ENCODE measurements at regions not wholly inside any gene's neighbourhood (a gene's known extent, or its start where the extent isn't known, plus 50 kb on each side); places are given as distances from the start of the nearest gene placed in this dataset.
A peak's percentile ranks its signal among the peaks of the same experiment; 100 is the strongest.

- TF ChIP-seq, protein P1, sequence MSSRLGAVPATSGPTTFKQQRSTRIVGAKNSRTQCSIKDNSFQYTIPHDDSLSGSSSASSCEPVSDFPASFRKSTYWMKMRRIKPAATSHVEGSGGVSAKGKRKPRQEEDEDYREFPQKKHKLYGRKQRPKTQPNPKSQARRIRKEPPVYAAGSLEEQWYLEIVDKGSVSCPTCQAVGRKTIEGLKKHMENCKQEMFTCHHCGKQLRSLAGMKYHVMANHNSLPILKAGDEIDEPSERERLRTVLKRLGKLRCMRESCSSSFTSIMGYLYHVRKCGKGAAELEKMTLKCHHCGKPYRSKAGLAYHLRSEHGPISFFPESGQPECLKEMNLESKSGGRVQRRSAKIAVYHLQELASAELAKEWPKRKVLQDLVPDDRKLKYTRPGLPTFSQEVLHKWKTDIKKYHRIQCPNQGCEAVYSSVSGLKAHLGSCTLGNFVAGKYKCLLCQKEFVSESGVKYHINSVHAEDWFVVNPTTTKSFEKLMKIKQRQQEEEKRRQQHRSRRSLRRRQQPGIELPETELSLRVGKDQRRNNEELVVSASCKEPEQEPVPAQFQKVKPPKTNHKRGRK (CRISPR knock-in tag; IDR thresholded peaks at IDR 0.05), result peak; percentile 63; the same call in 1 of the 2 replicates
- TF ChIP-seq NKX3-1 (CRISPR knock-in tag; IDR thresholded peaks at IDR 0.05) (peak; percentile 40; the same call in 1 of the 2 replicates), NRL (CRISPR knock-in tag; IDR thresholded peaks at IDR 0.05; ENCODE audit: borderline replicate concordance) (no peak; the same call in 1 of the 2 replicates), POLR2A (IDR thresholded peaks at IDR 0.05; ENCODE audit: insufficient read depth in 1 of 2, low read depth in 2 of 2, low read length in 2 of 2) (no peak), KLF16 (CRISPR knock-in tag; IDR thresholded peaks at IDR 0.05) (peak in 1 of 2 experiments; percentile 89; a peak in 2 of 4 replicates), AHR (CRISPR knock-in tag; IDR thresholded peaks at IDR 0.05) (no peak), ZNF232 (CRISPR knock-in tag; IDR thresholded peaks at IDR 0.05; ENCODE audit: borderline replicate concordance) (peak; percentile 46; the same call in 1 of the 2 replicates), BORCS8-MEF2B (CRISPR knock-in tag; IDR thresholded peaks at IDR 0.05) (peak; percentile 77; the same call in 1 of the 2 replicates), PHF20 (CRISPR knock-in tag; IDR thresholded peaks at IDR 0.05) (0 out of 2 replicates have a peak, but pooled peaks have one; percentile 21), HOMEZ (CRISPR knock-in tag; IDR thresholded peaks at IDR 0.05; ENCODE audit: low read depth) (0 out of 2 replicates have a peak, but pooled peaks have one; percentile 52), DMAP1 (CRISPR knock-in tag; IDR thresholded peaks at IDR 0.05) (no peak), SATB2 (CRISPR knock-in tag; IDR thresholded peaks at IDR 0.05) (no peak), ZNF234 (CRISPR knock-in tag; conservative IDR thresholded peaks at IDR 0.05) (0 out of 2 replicates have a peak, but pooled peaks have one; percentile 37), NR2F2 (IDR thresholded peaks at IDR 0.05; ENCODE audit: borderline replicate concordance, low read depth) (peak; percentile 72; the same call in 1 of the 2 replicates)
- TF ChIP-seq, protein P2, sequence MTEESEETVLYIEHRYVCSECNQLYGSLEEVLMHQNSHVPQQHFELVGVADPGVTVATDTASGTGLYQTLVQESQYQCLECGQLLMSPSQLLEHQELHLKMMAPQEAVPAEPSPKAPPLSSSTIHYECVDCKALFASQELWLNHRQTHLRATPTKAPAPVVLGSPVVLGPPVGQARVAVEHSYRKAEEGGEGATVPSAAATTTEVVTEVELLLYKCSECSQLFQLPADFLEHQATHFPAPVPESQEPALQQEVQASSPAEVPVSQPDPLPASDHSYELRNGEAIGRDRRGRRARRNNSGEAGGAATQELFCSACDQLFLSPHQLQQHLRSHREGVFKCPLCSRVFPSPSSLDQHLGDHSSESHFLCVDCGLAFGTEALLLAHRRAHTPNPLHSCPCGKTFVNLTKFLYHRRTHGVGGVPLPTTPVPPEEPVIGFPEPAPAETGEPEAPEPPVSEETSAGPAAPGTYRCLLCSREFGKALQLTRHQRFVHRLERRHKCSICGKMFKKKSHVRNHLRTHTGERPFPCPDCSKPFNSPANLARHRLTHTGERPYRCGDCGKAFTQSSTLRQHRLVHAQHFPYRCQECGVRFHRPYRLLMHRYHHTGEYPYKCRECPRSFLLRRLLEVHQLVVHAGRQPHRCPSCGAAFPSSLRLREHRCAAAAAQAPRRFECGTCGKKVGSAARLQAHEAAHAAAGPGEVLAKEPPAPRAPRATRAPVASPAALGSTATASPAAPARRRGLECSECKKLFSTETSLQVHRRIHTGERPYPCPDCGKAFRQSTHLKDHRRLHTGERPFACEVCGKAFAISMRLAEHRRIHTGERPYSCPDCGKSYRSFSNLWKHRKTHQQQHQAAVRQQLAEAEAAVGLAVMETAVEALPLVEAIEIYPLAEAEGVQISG (CRISPR knock-in tag; IDR thresholded peaks at IDR 0.05), result peak; percentile 73
- TF ChIP-seq, protein P3, sequence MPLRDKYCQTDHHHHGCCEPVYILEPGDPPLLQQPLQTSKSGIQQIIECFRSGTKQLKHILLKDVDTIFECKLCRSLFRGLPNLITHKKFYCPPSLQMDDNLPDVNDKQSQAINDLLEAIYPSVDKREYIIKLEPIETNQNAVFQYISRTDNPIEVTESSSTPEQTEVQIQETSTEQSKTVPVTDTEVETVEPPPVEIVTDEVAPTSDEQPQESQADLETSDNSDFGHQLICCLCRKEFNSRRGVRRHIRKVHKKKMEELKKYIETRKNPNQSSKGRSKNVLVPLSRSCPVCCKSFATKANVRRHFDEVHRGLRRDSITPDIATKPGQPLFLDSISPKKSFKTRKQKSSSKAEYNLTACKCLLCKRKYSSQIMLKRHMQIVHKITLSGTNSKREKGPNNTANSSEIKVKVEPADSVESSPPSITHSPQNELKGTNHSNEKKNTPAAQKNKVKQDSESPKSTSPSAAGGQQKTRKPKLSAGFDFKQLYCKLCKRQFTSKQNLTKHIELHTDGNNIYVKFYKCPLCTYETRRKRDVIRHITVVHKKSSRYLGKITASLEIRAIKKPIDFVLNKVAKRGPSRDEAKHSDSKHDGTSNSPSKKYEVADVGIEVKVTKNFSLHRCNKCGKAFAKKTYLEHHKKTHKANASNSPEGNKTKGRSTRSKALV (CRISPR knock-in tag; IDR thresholded peaks at IDR 0.05), result peak; percentile 78
These were observed 119.7 kb upstream of the ZNF184 start (continued) for GRCh38 chr6:27592481-27593199.

Measured in HepG2 (cell line).